Endodermal cell (in vitro differentiated cells): ENCODE measurements at regions not wholly inside any gene's neighbourhood (a gene's known extent, or its start where the extent isn't known, plus 50 kb on each side); places are given as distances from the start of the nearest gene placed in this dataset.

ENCODE experiments used
- DNase-seq: peaks from one replicate; pipeline ENCODE4 v3.0.0-alpha.2; 2017
- H3K27ac ChIP-seq: 2 replicates; pipeline ENCODE4 v1.5.1; 2013; ENCODE audit warnings: mild to moderate bottlenecking, low read depth, low read length, moderate library complexity
- H3K27me3 ChIP-seq: 2 replicates; pipeline ENCODE4 v1.6.1; 2013; ENCODE audit warnings: mild to moderate bottlenecking, low read length, moderate library complexity; ENCODE audit not compliant: insufficient read depth, control insufficient read depth, poor library complexity, severe bottlenecking
- H3K36me3 ChIP-seq: 2 replicates; pipeline ENCODE4 v1.7.0; 2013; ENCODE audit warnings: mild to moderate bottlenecking, low read length, moderate library complexity; ENCODE audit not compliant: control insufficient read depth, insufficient read depth
- H3K4me1 ChIP-seq: one replicate; pipeline ENCODE4 v1.7.0; 2013; ENCODE audit warnings: low read length; ENCODE audit not compliant: control insufficient read depth, insufficient read depth
- H3K4me3 ChIP-seq: 2 replicates; pipeline ENCODE4 v1.5.1; 2013; ENCODE audit warnings: mild to moderate bottlenecking, low read length, moderate library complexity
- H3K9ac ChIP-seq: 2 replicates; pipeline ENCODE4 v1.6.1; 2013; ENCODE audit warnings: mild to moderate bottlenecking, low read length, moderate library complexity; ENCODE audit not compliant: poor library complexity, severe bottlenecking; ENCODE audit errors: extremely low read depth
- H3K9me3 ChIP-seq: 2 replicates; pipeline ENCODE4 v1.6.1; 2013; ENCODE audit warnings: mild to moderate bottlenecking, low read length, moderate library complexity; ENCODE audit not compliant: control insufficient read depth
- H3K27ac Mint-ChIP-seq: 2 replicates; pipeline ENCODE4 v1.8.0; 2020; ENCODE audit warnings: mixed read lengths
- H3K27me3 Mint-ChIP-seq: 2 replicates; pipeline ENCODE4 v1.8.0; 2021; ENCODE audit warnings: mild to moderate bottlenecking, mixed read lengths; ENCODE audit not compliant: insufficient read depth
- H3K36me3 Mint-ChIP-seq: 2 replicates; pipeline ENCODE4 v1.8.0; 2020; ENCODE audit warnings: low read depth, mixed read lengths
- H3K4me1 Mint-ChIP-seq: 2 replicates; pipeline ENCODE4 v1.8.0; 2020; ENCODE audit warnings: mixed read lengths
- H3K4me3 Mint-ChIP-seq: 2 replicates; pipeline ENCODE4 v1.8.0; 2020; ENCODE audit warnings: mild to moderate bottlenecking, moderate library complexity, mixed read lengths
- H3K9me3 Mint-ChIP-seq: 2 replicates; pipeline ENCODE4 v1.8.0; 2020; ENCODE audit warnings: mild to moderate bottlenecking, mixed read lengths
- CTCF ChIP-seq: fragments of 200-600 bp; sonication (generic); conservative IDR thresholded peaks from 2 replicates; pipeline ENCODE4 v1.5.0; 2021; ENCODE audit warnings: antibody characterized with exemption, mild to moderate bottlenecking
- WGBS, 2 experiments: methylation state at CpG; one replicate each; pipeline versions ENCODE4 v1.1.5 to v1.1.7; 2013; ENCODE audit warnings: missing lambda C conversion rate in 2 of 2, mixed read lengths in 1 of 2; ENCODE audit not compliant: insufficient coverage in 1 of 2, insufficient read length in 1 of 2; 5-methylcytosine and 5-hydroxymethylcytosine counted together

- H3K9me3 Mint-ChIP-seq: no peaks in the 10 kb centered on the region
- TF ChIP-seq CTCF: no peak
- H3K4me1 ChIP-seq: no peaks in the 10 kb centered on the region
- no peaks in the 10 kb centered on the region for H3K9me3 ChIP-seq
- no peak overlapping the region for H3K4me3 ChIP-seq
- no peaks in the 10 kb centered on the region for H3K4me1 Mint-ChIP-seq
- DNase-seq: no peak
- H3K36me3 Mint-ChIP-seq: no peaks in the 10 kb centered on the region
- WGBS, 2 experiments: 91 to 100% methylated on average over 1 of the region's 1 CpG
- H3K36me3 ChIP-seq: no peaks in the 10 kb centered on the region
- no peak overlapping the region for H3K27ac Mint-ChIP-seq
- no peaks in the 10 kb centered on the region for H3K27me3 ChIP-seq
- no peaks in the 10 kb centered on the region for H3K27me3 Mint-ChIP-seq
- H3K9ac ChIP-seq: no peak overlapping the region
- no peak overlapping the region for H3K4me3 Mint-ChIP-seq
- H3K27ac ChIP-seq: no peak overlapping the region
These were observed 824.3 kb upstream of the ATXN8OS start for GRCh38 chr13:69283301-69283700.

GRCh38 chr13:69280399-69280798 lies 827.2 kb upstream of the ATXN8OS start:
- Mint-ChIP-seq H3K36me3 (no peaks in the 10 kb centered on the region), H3K4me3 (no peak overlapping the region), H3K27me3 (no peaks in the 10 kb centered on the region), H3K27ac (no peak overlapping the region), H3K9me3 (no peaks in the 10 kb centered on the region), H3K4me1 (no peaks in the 10 kb centered on the region)
- 80 to 95% methylated on average over 1 to 4 of the region's 4 CpGs for WGBS, 2 experiments
- no peaks in the 10 kb centered on the region for H3K27me3 ChIP-seq
- no peaks in the 10 kb centered on the region for H3K4me1 ChIP-seq
- no peaks in the 10 kb centered on the region for H3K36me3 ChIP-seq
- no peak overlapping the region for H3K9ac ChIP-seq
- DNase-seq: no peak
- no peak for TF ChIP-seq CTCF
- H3K9me3 ChIP-seq: no peaks in the 10 kb centered on the region
- H3K4me3 ChIP-seq: no peak overlapping the region
- H3K27ac ChIP-seq: no peak overlapping the region

DNA sequence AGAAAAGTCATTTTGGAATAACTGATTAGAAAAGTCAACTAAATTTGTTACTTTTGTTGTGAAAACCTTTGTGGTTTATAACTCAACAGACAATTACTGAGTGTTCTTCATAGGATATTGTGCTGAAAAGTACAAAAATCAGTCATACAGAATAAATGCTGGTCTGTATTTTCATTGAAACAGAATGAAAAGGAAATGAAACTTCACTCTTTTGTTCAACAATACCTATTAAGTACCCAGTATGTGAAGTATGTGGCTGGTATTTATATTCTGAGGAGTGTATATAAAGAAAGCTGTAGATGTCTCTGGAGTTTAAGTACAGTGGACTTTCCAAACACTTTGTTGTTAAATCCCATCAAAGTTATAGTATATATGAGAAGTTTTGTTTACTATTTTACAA lies 828.4 kb upstream of the ATXN8OS start:
- Histone ChIP-seq H3K27me3 (no peaks in the 10 kb centered on the region), H3K9ac (no peak overlapping the region), H3K4me3 (no peak overlapping the region), H3K9me3 (no peaks in the 10 kb centered on the region), H3K27ac (no peak overlapping the region), H3K4me1 (no peaks in the 10 kb centered on the region), H3K36me3 (no peaks in the 10 kb centered on the region)
- Mint-ChIP-seq H3K4me3 (no peak overlapping the region), H3K27me3 (no peaks in the 10 kb centered on the region), H3K36me3 (no peaks in the 10 kb centered on the region), H3K9me3 (no peaks in the 10 kb centered on the region), H3K4me1 (no peaks in the 10 kb centered on the region), H3K27ac (no peak overlapping the region)
- no peak for DNase-seq
- no peak for TF ChIP-seq CTCF
